H1 (cell line): ENCODE measurements at regions not wholly inside any gene's neighbourhood (a gene's known extent, or its start where the extent isn't known, plus 50 kb on each side); places are given as distances from the start of the nearest gene placed in this dataset.

Source experiments
- CTCF ChIA-PET: fragments of 300-600 bp; sonication (Branson Sonifier 250); formaldehyde crosslinking; loops from one replicate; lab custom pipeline; 2021; ENCODE audit not compliant: partially characterized antibody; lab: Charles Lee
- POLR2A ChIA-PET: fragments of 300-600 bp; sonication (Branson Sonifier 250); formaldehyde crosslinking; loops from one replicate; lab custom pipeline; 2021; ENCODE audit warnings: inconsistent platforms; ENCODE audit not compliant: partially characterized antibody; lab: Charles Lee
- DNase-seq, 2 experiments: peaks; one replicate each; pipeline versions ENCODE4 v3.0.0 to v3.0.0-alpha.2; 2010 to 2022; ENCODE audit warnings: low spot score in 2 of 2, low read depth in 1 of 2, mixed read lengths in 1 of 2
- FAIRE-seq: peaks from 2 replicates; lab custom pipeline; 2011; peaks lifted over from hg19 to GRCh38; lab: Jason Lieb, UNC
- H2AFZ ChIP-seq: 2 replicates; pipeline ENCODE4 v1.8.1; 2012; ENCODE audit warnings: low read length, inconsistent platforms
- H2AK5ac ChIP-seq: 2 replicates; pipeline ENCODE4 v1.6.1; 2013; ENCODE audit warnings: low read depth, low read length
- H2BK120ac ChIP-seq: replicated peaks from 2 replicates; pipeline ENCODE3; 2013; ENCODE audit warnings: low read depth, low read length, inconsistent platforms
- H2BK12ac ChIP-seq: 2 replicates; pipeline ENCODE4 v1.6.1; 2013; ENCODE audit warnings: low read depth, low read length
- H2BK15ac ChIP-seq: 2 replicates; pipeline ENCODE4 v1.6.1; 2013; ENCODE audit warnings: low read length
- H2BK20ac ChIP-seq: 2 replicates; pipeline ENCODE4 v1.6.1; 2013; ENCODE audit warnings: low read length
- H2BK5ac ChIP-seq: 2 replicates; pipeline ENCODE4 v1.6.1; 2013; ENCODE audit warnings: low read depth, low read length
- H3K14ac ChIP-seq: 2 replicates; pipeline ENCODE4 v1.6.1; 2013; ENCODE audit warnings: inconsistent platforms; ENCODE audit not compliant: insufficient read length
- H3K18ac ChIP-seq: 2 replicates; pipeline ENCODE4 v1.6.1; 2013; ENCODE audit warnings: low read length; ENCODE audit errors: extremely low read depth
- H3K23ac ChIP-seq: 2 replicates; pipeline ENCODE4 v1.6.1; 2013; ENCODE audit warnings: inconsistent platforms; ENCODE audit not compliant: insufficient read length
- H3K23me2 ChIP-seq: 2 replicates; pipeline ENCODE4 v1.6.1; 2013; ENCODE audit warnings: low read depth, low read length
- H3K27ac ChIP-seq: 2 replicates; pipeline ENCODE4 v1.6.1; 2011; ENCODE audit warnings: low read depth, low read length, inconsistent platforms
- H3K27me3 ChIP-seq, 4 experiments: replicated peaks in 1 of 4; 1 replicate in 1 of 4; 2 replicates in 3 of 4; pipeline versions ENCODE4 v1.6.1 to v1.8.1; 2011 to 2013; ENCODE audit warnings: low read length in 3 of 4, mild to moderate bottlenecking in 3 of 4, inconsistent platforms in 2 of 4, mixed read lengths in 2 of 4, moderate library complexity in 1 of 4; ENCODE audit not compliant: control insufficient read depth in 3 of 4, insufficient read depth in 3 of 4; ENCODE audit errors: extremely low read depth in 1 of 4
- H3K36me3 ChIP-seq, 4 experiments: 2 replicates each; pipeline versions ENCODE4 v1.6.1 to v1.8.1; 2011 to 2013; ENCODE audit warnings: mild to moderate bottlenecking in 4 of 4, low read length in 3 of 4, moderate library complexity in 2 of 4, control low read depth in 1 of 4, inconsistent platforms in 1 of 4; ENCODE audit not compliant: insufficient read depth in 4 of 4, control insufficient read depth in 2 of 4
- H3K4ac ChIP-seq: replicated peaks from 2 replicates; pipeline ENCODE3; 2013; ENCODE audit warnings: low read length, low read depth, mixed read lengths, inconsistent platforms; ENCODE audit not compliant: insufficient read length
- H3K4me1 ChIP-seq, 4 experiments: replicated peaks in 1 of 4; 1 replicate in 1 of 4; 2 replicates in 3 of 4; pipeline versions ENCODE4 v1.6.1 to v1.8.1; 2011 to 2013; ENCODE audit warnings: low read length in 3 of 4, inconsistent platforms in 2 of 4, mixed read lengths in 1 of 4; ENCODE audit not compliant: insufficient read depth in 4 of 4, control insufficient read depth in 3 of 4
- H3K4me2 ChIP-seq, 2 experiments: 2 replicates each; pipeline versions ENCODE4 v1.6.1 to v1.8.1; 2011 to 2013; ENCODE audit warnings: low read depth in 2 of 2, low read length in 2 of 2, control low read depth in 1 of 2, inconsistent platforms in 1 of 2, mild to moderate bottlenecking in 1 of 2; ENCODE audit not compliant: insufficient read depth in 1 of 2
- H3K4me3 ChIP-seq, 4 experiments: fragments of 200-600, 300-600 bp in 1 of 4; sonication (generic), shearing (Covaris generic), sonication (Bioruptor Twin) in 1 of 4; 2 replicates each; pipeline versions ENCODE4 v1.5.1 to v1.8.1; 2011 to 2016; ENCODE audit warnings: low read length in 4 of 4, low read depth in 3 of 4, control low read depth in 2 of 4, inconsistent platforms in 2 of 4, mild to moderate bottlenecking in 2 of 4, mixed read lengths in 1 of 4, moderate library complexity in 1 of 4; ENCODE audit not compliant: insufficient read depth in 2 of 4; ENCODE audit errors: extremely low read depth in 1 of 4
- H3K56ac ChIP-seq: replicated peaks from 2 replicates; pipeline ENCODE3; 2013; ENCODE audit warnings: low read depth, mild to moderate bottlenecking, mixed read lengths, low read length, inconsistent platforms; ENCODE audit not compliant: insufficient read length
- H3K79me1 ChIP-seq: 2 replicates; pipeline ENCODE4 v1.6.1; 2013; ENCODE audit warnings: low read depth, low read length, control low read depth
- H3K79me2 ChIP-seq, 2 experiments: 2 replicates each; pipeline versions ENCODE4 v1.6.1 to v1.8.1; 2012 to 2013; ENCODE audit warnings: low read length in 2 of 2, mild to moderate bottlenecking in 2 of 2, inconsistent platforms in 1 of 2; ENCODE audit not compliant: insufficient read depth in 2 of 2, control insufficient read depth in 1 of 2
- H3K9ac ChIP-seq, 4 experiments: replicated peaks in 1 of 4; 1 replicate in 1 of 4; 2 replicates in 3 of 4; pipeline versions ENCODE4 v1.6.1 to v1.8.1; 2011 to 2013; ENCODE audit warnings: low read depth in 3 of 4, low read length in 3 of 4, control low read depth in 2 of 4, mild to moderate bottlenecking in 2 of 4, moderate library complexity in 2 of 4, inconsistent platforms in 1 of 4; ENCODE audit errors: extremely low read depth in 1 of 4
- H3K9me3 ChIP-seq, 2 experiments: 2 replicates each; pipeline versions ENCODE4 v1.6.1 to v1.8.1; 2012 to 2013; ENCODE audit warnings: mild to moderate bottlenecking in 2 of 2, moderate library complexity in 2 of 2, control low read depth in 1 of 2, inconsistent platforms in 1 of 2, low read depth in 1 of 2, low read length in 1 of 2, mixed read lengths in 1 of 2; ENCODE audit not compliant: insufficient read depth in 2 of 2
- H4K20me1 ChIP-seq, 2 experiments: replicated peaks in 1 of 2; 2 replicates each; pipeline versions ENCODE3 to v1.8.1; 2011 to 2013; ENCODE audit warnings: inconsistent platforms in 2 of 2, low read length in 2 of 2, mild to moderate bottlenecking in 1 of 2; ENCODE audit not compliant: insufficient read depth in 2 of 2, control insufficient read depth in 1 of 2
- H4K5ac ChIP-seq: 2 replicates; pipeline ENCODE4 v1.6.1; 2013; ENCODE audit warnings: low read length, low read depth, mixed read lengths, inconsistent platforms; ENCODE audit not compliant: insufficient read length
- H4K8ac ChIP-seq: 2 replicates; pipeline ENCODE4 v1.8.0; 2013; ENCODE audit warnings: mild to moderate bottlenecking, moderate library complexity, low read length, inconsistent platforms; ENCODE audit not compliant: insufficient read depth; ENCODE audit errors: extremely low read depth
- H4K91ac ChIP-seq: replicated peaks from 2 replicates; pipeline ENCODE3; 2013; ENCODE audit warnings: low read length, mixed read lengths, inconsistent platforms; ENCODE audit not compliant: insufficient read length
- GABPA ChIP-seq: IDR thresholded peaks from 2 replicates; pipeline ENCODE4 v1.6.1; 2011; ENCODE audit warnings: mild to moderate bottlenecking, low read length, moderate library complexity, borderline replicate concordance; ENCODE audit not compliant: insufficient read depth
- JUN ChIP-seq: IDR thresholded peaks from 2 replicates; pipeline ENCODE4 v1.6.1; 2011; ENCODE audit warnings: low read depth, mild to moderate bottlenecking, improper control_type of control experiment, low read length
- KDM1A ChIP-seq: fragments of 200-600, 300-600 bp; sonication (generic); IDR thresholded peaks from 2 replicates; pipeline ENCODE4 v1.7.1; 2016; ENCODE audit warnings: mild to moderate bottlenecking, low read length, borderline replicate concordance
- KDM5A ChIP-seq: fragments of 200-600 bp; IDR thresholded peaks from 2 replicates; pipeline ENCODE4 v1.7.1; 2012; ENCODE audit warnings: mild to moderate bottlenecking, low read length, inconsistent platforms, mixed read lengths
- POLR2A ChIP-seq, 2 experiments: IDR thresholded peaks; 1 replicate in 1 of 2; 2 replicates in 1 of 2; pipeline ENCODE4 v1.6.1; 2011; ENCODE audit warnings: low read depth in 2 of 2, low read length in 2 of 2, mild to moderate bottlenecking in 2 of 2; ENCODE audit errors: control extremely low read depth in 1 of 2
- RAD21 ChIP-seq, 2 experiments: IDR thresholded peaks in 1 of 2; conservative IDR thresholded peaks in 1 of 2; 2 replicates each; pipeline ENCODE4 v1.6.1; 2011; ENCODE audit warnings: low read depth in 2 of 2, low read length in 2 of 2, improper control_type of control experiment in 1 of 2, inconsistent platforms in 1 of 2, mild to moderate bottlenecking in 1 of 2, moderate library complexity in 1 of 2
- RBBP5 ChIP-seq: IDR thresholded peaks from 2 replicates; pipeline ENCODE4 v1.7.1; 2012; ENCODE audit warnings: low read depth, mild to moderate bottlenecking, inconsistent platforms, low read length, moderate library complexity, borderline replicate concordance
- SIX5 ChIP-seq: IDR thresholded peaks from 2 replicates; pipeline ENCODE4 v1.6.1; 2011; ENCODE audit warnings: mild to moderate bottlenecking, low read depth, low read length
- TBP ChIP-seq: IDR thresholded peaks from 2 replicates; pipeline ENCODE4 v1.6.1; 2011; ENCODE audit warnings: low read depth, low read length, improper control_type of control experiment
- YY1 ChIP-seq: IDR thresholded peaks from 2 replicates; pipeline ENCODE4 v1.6.1; 2011; ENCODE audit warnings: low read depth, mild to moderate bottlenecking, low read length
- WGBS, 2 experiments: shearing (Covaris generic) in 1 of 2; methylation state at CpG; one replicate each; pipeline versions ENCODE4 v1.1.6 to v1.1.7; 2013 to 2015; ENCODE audit warnings: low lambda C conversion rate in 2 of 2, mixed read lengths in 2 of 2, inconsistent platforms in 1 of 2, low coverage in 1 of 2, missing lambda C conversion rate in 1 of 2; ENCODE audit not compliant: insufficient replicate concordance in 2 of 2, insufficient coverage in 1 of 2, insufficient read length in 1 of 2; ENCODE audit errors: extremely low coverage in 1 of 2, missing lambda C conversion rate in 1 of 2; 5-methylcytosine and 5-hydroxymethylcytosine counted together
- TF ChIP-seq, protein P1 (sequence below): IDR thresholded peaks from 2 replicates; pipeline ENCODE4 v1.6.1; 2012; ENCODE audit warnings: inconsistent platforms
- TF ChIP-seq, protein P2 (sequence below): IDR thresholded peaks from 2 replicates; pipeline ENCODE4 v1.6.1; 2012; ENCODE audit warnings: low read length, inconsistent platforms

DNA sequence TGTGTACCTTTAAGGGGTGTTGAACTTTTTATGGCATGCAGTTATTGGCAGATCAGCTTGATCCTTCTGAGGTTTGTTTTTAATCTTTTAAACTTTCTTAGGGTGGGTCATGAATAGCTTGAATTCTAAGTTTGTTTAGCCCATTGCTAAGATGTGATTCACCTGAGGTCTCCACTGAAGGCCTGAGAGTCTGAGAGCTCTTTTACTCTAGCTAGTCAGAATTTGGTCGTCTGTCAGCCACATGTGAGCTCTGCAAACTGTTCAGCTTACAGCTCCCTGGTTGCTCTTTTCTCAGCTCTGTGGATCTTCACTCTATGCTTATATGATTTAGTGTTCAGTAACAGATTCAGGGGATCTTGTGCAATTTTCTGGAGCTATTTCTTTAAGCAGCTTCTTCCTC is 161.3 kb downstream of the ABHD5 start:
- Histone ChIP-seq H3K79me2 (no peaks in the 10 kb centered on the region), H3K14ac (no peak overlapping the region), H3K27me3 (peaks cover 0 to 2% (median 0%) of the 10 kb centered on the region in 4 experiments; a peak in 2 of 7 replicates), H3K36me3 (no peaks in the 10 kb centered on the region), H4K5ac (no peak overlapping the region), H2AK5ac (no peak overlapping the region), H3K9me3 (no peaks in the 10 kb centered on the region), H2BK20ac (no peak overlapping the region), H3K9ac (no peak overlapping the region), H4K20me1 (no peaks in the 10 kb centered on the region), H3K4me2 (no peak overlapping the region), H2AFZ (no peak overlapping the region), H2BK120ac (no peak overlapping the region), H3K23me2 (no peaks in the 10 kb centered on the region), H4K91ac (no peak overlapping the region), H2BK12ac (no peak overlapping the region), H3K27ac (no peak overlapping the region), H2BK15ac (no peak overlapping the region), H3K56ac (no peak overlapping the region), H4K8ac (no peak overlapping the region), H3K79me1 (no peaks in the 10 kb centered on the region), H2BK5ac (no peak overlapping the region), H3K4ac (no peak overlapping the region), H3K4me3 (no peak overlapping the region), H3K4me1 (peaks cover 0 to 3% (median 0%) of the 10 kb centered on the region in 4 experiments; a peak in 3 of 7 replicates), H3K23ac (no peak overlapping the region), H3K18ac (no peak overlapping the region)
- DNase-seq (no peak), FAIRE-seq (no peak)
- ChIA-PET CTCF (interaction anchor here (0.7 to 3.8 kb wide), 4 partner anchors 13 to 262 kb away, joined by 3 to 12 read pairs (median 4); no protein-coding TSS in a partner anchor), POLR2A (interaction anchor here (1.2 kb wide), 1 partner anchor 347 kb away, joined by 3 read pairs; no protein-coding TSS in a partner anchor)
- 70% methylated on average over 1 of the region's 1 CpG; no CpG with 5 or more reads in 1 of the 2 experiments for WGBS, 2 experiments
- TF ChIP-seq JUN (no peak), POLR2A (IDR thresholded peaks at IDR 0.05; ENCODE audit: control extremely low read depth in 1 of 2, low read depth in 2 of 2, low read length in 2 of 2) (no peak), KDM1A (no peak), KDM5A (no peak), GABPA (no peak), RBBP5 (no peak), TBP (no peak), YY1 (no peak), RAD21 (IDR thresholded peaks at IDR 0.05 in 1 of 2, conservative IDR thresholded peaks at IDR 0.05 in 1 of 2; ENCODE audit: low read depth in 2 of 2, low read length in 2 of 2) (no peak), SIX5 (no peak)
- TF ChIP-seq, protein P1, sequence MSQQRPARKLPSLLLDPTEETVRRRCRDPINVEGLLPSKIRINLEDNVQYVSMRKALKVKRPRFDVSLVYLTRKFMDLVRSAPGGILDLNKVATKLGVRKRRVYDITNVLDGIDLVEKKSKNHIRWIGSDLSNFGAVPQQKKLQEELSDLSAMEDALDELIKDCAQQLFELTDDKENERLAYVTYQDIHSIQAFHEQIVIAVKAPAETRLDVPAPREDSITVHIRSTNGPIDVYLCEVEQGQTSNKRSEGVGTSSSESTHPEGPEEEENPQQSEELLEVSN, result no peak
- TF ChIP-seq, protein P2, sequence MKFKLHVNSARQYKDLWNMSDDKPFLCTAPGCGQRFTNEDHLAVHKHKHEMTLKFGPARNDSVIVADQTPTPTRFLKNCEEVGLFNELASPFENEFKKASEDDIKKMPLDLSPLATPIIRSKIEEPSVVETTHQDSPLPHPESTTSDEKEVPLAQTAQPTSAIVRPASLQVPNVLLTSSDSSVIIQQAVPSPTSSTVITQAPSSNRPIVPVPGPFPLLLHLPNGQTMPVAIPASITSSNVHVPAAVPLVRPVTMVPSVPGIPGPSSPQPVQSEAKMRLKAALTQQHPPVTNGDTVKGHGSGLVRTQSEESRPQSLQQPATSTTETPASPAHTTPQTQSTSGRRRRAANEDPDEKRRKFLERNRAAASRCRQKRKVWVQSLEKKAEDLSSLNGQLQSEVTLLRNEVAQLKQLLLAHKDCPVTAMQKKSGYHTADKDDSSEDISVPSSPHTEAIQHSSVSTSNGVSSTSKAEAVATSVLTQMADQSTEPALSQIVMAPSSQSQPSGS, result no peak
